Karpas-422 (cell line): ENCODE measurements at regions not wholly inside any gene's neighbourhood (a gene's known extent, or its start where the extent isn't known, plus 50 kb on each side); places are given as distances from the start of the nearest gene placed in this dataset.

Experiments
- DNase-seq: peaks from one replicate; pipeline ENCODE4 v3.0.0-alpha.2; 2015
- H2AFZ ChIP-seq: fragments of 200-600 bp; sonication (generic); 2 replicates; pipeline ENCODE4 v1.6.1; 2014; ENCODE audit warnings: antibody characterized with exemption, low read length, mixed read lengths
- H3K27ac ChIP-seq: fragments of 200-600 bp; sonication (generic); 2 replicates; pipeline ENCODE4 v1.5.1; 2014; ENCODE audit warnings: mild to moderate bottlenecking, low read length, moderate library complexity
- H3K27me3 ChIP-seq: fragments of 200-600 bp; sonication (generic); 2 replicates; pipeline ENCODE4 v1.6.1; 2014; ENCODE audit warnings: low read length, mixed read lengths
- H3K36me3 ChIP-seq: fragments of 200-600 bp; sonication (generic); 2 replicates; pipeline ENCODE4 v1.6.1; 2014; ENCODE audit warnings: low read length, mixed read lengths; ENCODE audit not compliant: insufficient read depth
- H3K4me1 ChIP-seq: fragments of 200-600 bp; sonication (generic); 2 replicates; pipeline ENCODE4 v1.6.1; 2014; ENCODE audit warnings: mild to moderate bottlenecking, low read length, mixed read lengths
- H3K4me2 ChIP-seq: fragments of 200-600 bp; sonication (generic); 2 replicates; pipeline ENCODE4 v1.6.1; 2014; ENCODE audit warnings: low read length, low read depth, mild to moderate bottlenecking; ENCODE audit not compliant: poor library complexity, severe bottlenecking
- H3K4me3 ChIP-seq: fragments of 200-600 bp; sonication (generic); 2 replicates; pipeline ENCODE4 v1.5.1; 2014; ENCODE audit warnings: mild to moderate bottlenecking, antibody characterized with exemption, low read length, mixed read lengths
- H3K79me2 ChIP-seq: fragments of 200-600 bp; sonication (generic); 2 replicates; pipeline ENCODE4 v1.6.1; 2014; ENCODE audit warnings: mild to moderate bottlenecking, low read length, mixed read lengths
- H3K9ac ChIP-seq: fragments of 200-600 bp; sonication (generic); 2 replicates; pipeline ENCODE4 v1.6.0; 2014; ENCODE audit warnings: low read length
- H3K9me2 ChIP-seq: fragments of 200-600 bp; sonication (generic), shearing (Covaris generic); replicated peaks from 2 replicates; pipeline ENCODE4 v1.6.0; 2014; ENCODE audit warnings: mild to moderate bottlenecking, low read length, moderate library complexity; ENCODE audit not compliant: insufficient read depth
- H3K9me3 ChIP-seq: fragments of 300-700, 200-600 bp; sonication (generic); 2 replicates; pipeline ENCODE4 v1.6.1; 2014; ENCODE audit warnings: low read length, mixed read lengths
- H4K20me1 ChIP-seq: fragments of 200-600 bp; sonication (generic); 2 replicates; pipeline ENCODE4 v1.6.1; 2014; ENCODE audit warnings: mild to moderate bottlenecking, antibody characterized with exemption, low read length, low read depth; ENCODE audit not compliant: insufficient read depth

DNA sequence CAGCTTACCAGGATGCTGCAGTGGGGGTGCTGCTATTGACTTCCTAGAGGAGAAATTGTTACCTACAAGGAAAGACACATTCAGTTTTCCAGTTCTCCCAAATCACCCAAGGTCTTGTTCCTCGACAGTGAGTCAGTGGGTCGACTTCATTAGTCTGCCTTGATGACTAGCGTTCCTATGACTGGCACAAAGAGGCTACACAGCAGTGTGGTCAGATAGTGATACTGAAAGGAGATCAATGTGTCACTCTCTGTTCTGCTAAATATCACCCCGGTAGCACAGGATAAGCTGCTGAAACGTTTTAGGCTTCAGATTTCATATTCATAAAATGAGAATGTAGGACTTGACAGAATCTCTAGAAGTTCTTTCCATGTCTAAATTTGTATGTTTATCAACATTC, 357.4 kb downstream of the LMX1A start:
- no peak overlapping the region for H3K9ac ChIP-seq
- no peak overlapping the region for H3K4me2 ChIP-seq
- no peaks in the 10 kb centered on the region for H3K9me3 ChIP-seq
- H3K27ac ChIP-seq, result no peak overlapping the region
- no peaks in the 10 kb centered on the region for H3K79me2 ChIP-seq
- no peaks in the 10 kb centered on the region for H3K36me3 ChIP-seq
- no peaks in the 10 kb centered on the region for H3K4me1 ChIP-seq
- H3K27me3 ChIP-seq, result no peaks in the 10 kb centered on the region
- DNase-seq, result no peak
- no peaks in the 10 kb centered on the region for H3K9me2 ChIP-seq
- no peaks in the 10 kb centered on the region for H4K20me1 ChIP-seq
- no peak overlapping the region for H3K4me3 ChIP-seq
- H2AFZ ChIP-seq, result no peak overlapping the region

DNA sequence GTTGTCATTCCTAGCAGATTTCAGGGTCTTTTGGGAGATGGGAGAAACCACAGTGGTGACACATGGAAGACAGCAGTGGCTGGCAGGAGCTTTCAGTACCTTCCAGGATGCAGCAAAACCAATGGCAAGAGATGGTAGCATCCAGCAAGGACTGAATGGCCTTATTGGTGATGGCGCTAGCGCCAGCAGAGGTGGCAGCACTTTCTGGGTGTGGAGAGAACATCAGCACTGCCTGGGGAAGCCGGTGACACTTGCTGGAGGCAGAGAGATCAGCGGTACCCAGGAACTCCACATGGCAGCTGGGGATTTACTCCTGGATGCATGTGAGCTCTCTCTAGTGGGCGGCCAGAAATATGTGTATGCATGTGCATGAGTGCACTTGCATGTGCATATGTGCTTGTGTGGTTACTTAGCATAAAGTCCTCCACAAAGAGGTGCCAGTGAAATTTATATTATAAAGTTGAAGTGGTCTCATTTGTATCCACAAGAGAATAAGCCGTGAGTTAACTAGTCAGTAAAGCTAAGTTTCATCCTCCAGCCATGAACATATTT, 364.7 kb downstream of the LMX1A start:
- Histone ChIP-seq H3K9ac (no peak overlapping the region), H3K27ac (no peak overlapping the region), H3K4me3 (no peak overlapping the region), H3K4me1 (no peaks in the 10 kb centered on the region), H3K27me3 (no peaks in the 10 kb centered on the region), H4K20me1 (no peaks in the 10 kb centered on the region), H2AFZ (no peak overlapping the region), H3K36me3 (no peaks in the 10 kb centered on the region), H3K9me2 (no peaks in the 10 kb centered on the region), H3K9me3 (no peaks in the 10 kb centered on the region), H3K4me2 (no peak overlapping the region), H3K79me2 (no peaks in the 10 kb centered on the region)
- DNase-seq, result no peak

DNA sequence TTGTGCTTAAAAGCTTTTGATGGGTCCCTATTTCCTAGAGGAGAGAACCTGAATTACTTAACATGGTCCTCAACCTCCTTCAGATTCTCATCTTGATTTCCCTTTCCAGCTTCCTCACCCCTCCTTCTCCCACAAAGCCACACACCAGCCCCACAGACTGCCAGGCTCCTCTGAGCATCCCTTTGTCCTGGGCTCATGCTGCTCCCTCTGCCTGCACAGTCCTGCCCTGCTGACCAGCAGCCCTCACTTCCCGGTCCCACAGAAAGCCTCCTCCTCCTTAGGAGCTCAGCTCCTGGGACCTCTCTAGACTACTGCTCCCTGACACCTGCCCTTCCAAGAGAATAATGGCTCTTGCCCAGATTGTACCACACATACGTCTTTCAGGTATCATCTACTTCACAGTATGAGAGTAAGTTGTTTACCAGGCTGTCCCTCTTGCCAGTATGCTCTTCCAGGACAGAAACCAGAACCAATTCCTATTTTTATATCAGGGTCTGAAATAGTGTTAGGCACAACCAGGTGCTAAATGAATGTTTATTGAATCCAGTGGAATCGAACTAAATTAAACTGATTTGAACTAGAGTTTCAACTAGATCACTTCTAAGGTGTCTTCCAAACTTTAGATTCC, 373.4 kb downstream of the LMX1A start:
- Histone ChIP-seq H4K20me1 (no peaks in the 10 kb centered on the region), H2AFZ (no peak overlapping the region), H3K27me3 (no peaks in the 10 kb centered on the region), H3K36me3 (no peaks in the 10 kb centered on the region), H3K9me3 (no peaks in the 10 kb centered on the region), H3K9ac (no peak overlapping the region), H3K79me2 (no peaks in the 10 kb centered on the region), H3K4me1 (no peaks in the 10 kb centered on the region), H3K27ac (no peak overlapping the region), H3K9me2 (no peaks in the 10 kb centered on the region), H3K4me3 (no peak overlapping the region), H3K4me2 (no peak overlapping the region)
- DNase-seq, result no peak

DNA sequence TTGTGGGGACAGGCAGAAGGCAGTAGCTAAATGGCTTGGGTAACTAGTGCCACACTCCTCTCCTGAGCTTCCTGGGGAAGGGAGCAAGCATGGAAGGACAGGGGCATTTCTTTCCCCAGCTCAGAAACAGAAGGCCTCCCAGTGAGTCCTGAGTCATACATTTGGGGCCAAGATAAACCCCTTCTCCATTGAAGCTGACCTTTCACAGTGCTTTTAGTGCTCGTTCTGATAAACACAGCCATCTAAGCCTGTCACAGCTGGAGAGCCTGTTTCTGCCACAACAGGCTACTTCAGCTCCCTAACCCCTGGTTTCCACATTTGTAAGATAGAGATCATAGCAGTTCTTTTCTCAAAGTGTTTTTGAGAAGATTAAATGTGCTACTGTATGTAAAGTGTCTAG, 374.0 kb downstream of the LMX1A start:
- DNase-seq, result no peak
- Histone ChIP-seq H3K4me1 (no peaks in the 10 kb centered on the region), H3K9me3 (no peaks in the 10 kb centered on the region), H2AFZ (no peak overlapping the region), H3K9ac (no peak overlapping the region), H3K4me3 (no peak overlapping the region), H3K36me3 (no peaks in the 10 kb centered on the region), H3K4me2 (no peak overlapping the region), H4K20me1 (no peaks in the 10 kb centered on the region), H3K79me2 (no peaks in the 10 kb centered on the region), H3K27me3 (no peaks in the 10 kb centered on the region), H3K27ac (no peak overlapping the region), H3K9me2 (no peaks in the 10 kb centered on the region)

DNA sequence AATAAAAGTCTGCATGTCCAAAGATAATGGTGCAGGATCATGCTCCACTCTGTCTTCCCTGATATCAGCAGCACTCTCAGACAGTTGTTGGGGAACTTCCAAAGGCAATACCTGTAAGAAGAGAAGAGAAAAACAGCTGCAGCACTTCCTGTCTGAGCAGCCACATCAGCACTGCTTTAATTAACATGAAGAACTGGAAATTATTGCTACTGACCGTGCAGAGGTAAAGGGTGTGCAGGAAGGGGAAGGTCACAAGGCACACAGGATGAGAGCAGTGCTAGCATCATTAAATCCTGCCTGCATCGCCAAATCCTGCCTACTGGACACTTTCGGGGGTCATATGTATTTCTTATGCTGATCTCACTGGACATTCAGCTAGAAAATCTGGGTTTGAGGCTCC, 379.0 kb downstream of the LMX1A start:
- Histone ChIP-seq H3K4me1 (no peaks in the 10 kb centered on the region), H3K9me2 (no peaks in the 10 kb centered on the region), H3K9me3 (no peaks in the 10 kb centered on the region), H3K79me2 (no peaks in the 10 kb centered on the region), H2AFZ (no peak overlapping the region), H3K27me3 (no peaks in the 10 kb centered on the region), H3K4me3 (no peak overlapping the region), H3K9ac (no peak overlapping the region), H3K4me2 (no peak overlapping the region), H4K20me1 (no peaks in the 10 kb centered on the region), H3K27ac (no peak overlapping the region), H3K36me3 (no peaks in the 10 kb centered on the region)
- no peak for DNase-seq

DNA sequence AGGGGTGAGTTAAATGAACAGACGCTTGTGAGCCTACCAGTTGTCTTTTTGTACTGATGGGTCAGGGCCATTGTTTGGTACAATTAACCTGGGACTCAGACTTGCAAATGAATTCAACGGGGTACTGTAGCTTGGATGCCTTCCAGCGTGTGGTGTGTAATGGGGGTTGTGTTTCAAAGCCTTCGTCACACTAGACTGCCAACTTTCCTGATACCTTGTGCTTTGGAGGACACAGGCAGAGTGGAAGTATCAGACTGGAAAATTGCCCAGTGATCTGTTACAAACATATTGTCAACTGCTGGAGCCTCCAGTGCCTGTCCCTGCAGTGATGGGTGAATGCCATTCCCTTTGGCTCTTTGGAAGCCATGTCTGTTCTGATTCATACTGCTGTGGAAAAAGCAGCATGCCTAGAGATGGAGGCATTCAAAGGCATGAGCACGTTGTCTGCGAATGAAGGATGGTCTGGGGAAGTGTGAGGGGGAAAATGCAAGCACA, 384.5 kb downstream of the LMX1A start:
- H3K9ac ChIP-seq, result no peak overlapping the region
- no peaks in the 10 kb centered on the region for H4K20me1 ChIP-seq
- H2AFZ ChIP-seq, result no peak overlapping the region
- H3K4me1 ChIP-seq, result no peaks in the 10 kb centered on the region
- no peaks in the 10 kb centered on the region for H3K79me2 ChIP-seq
- no peaks in the 10 kb centered on the region for H3K9me2 ChIP-seq
- no peak overlapping the region for H3K4me3 ChIP-seq
- no peaks in the 10 kb centered on the region for H3K27me3 ChIP-seq
- H3K9me3 ChIP-seq, result no peaks in the 10 kb centered on the region
- DNase-seq, result no peak
- H3K27ac ChIP-seq, result no peak overlapping the region
- no peaks in the 10 kb centered on the region for H3K36me3 ChIP-seq
- H3K4me2 ChIP-seq, result no peak overlapping the region

DNA sequence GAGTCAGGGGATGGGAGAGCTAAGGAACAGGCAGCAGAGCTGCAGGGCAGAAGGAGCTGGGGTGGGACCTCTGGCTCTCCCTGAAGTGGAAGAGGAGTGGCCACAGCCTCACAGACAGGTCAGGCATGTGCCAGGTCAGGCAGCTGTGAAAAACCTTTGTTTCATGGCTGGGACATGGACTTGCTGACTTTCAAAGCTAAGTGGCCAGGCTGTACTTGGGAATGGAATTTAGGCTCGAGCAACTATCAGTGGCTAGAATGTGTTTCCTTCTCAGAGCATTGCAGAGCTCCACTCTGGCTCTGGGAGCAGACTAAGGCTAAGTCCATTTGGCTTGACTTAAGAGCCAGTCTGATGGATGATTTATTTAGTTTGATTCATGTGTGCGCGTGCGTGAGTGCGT, 385.1 kb downstream of the LMX1A start:
- no peaks in the 10 kb centered on the region for H3K9me3 ChIP-seq
- H4K20me1 ChIP-seq, result no peaks in the 10 kb centered on the region
- H3K9me2 ChIP-seq, result no peaks in the 10 kb centered on the region
- H3K27ac ChIP-seq, result no peak overlapping the region
- H3K4me2 ChIP-seq, result no peak overlapping the region
- no peak for DNase-seq
- no peak overlapping the region for H3K9ac ChIP-seq
- no peaks in the 10 kb centered on the region for H3K79me2 ChIP-seq
- H3K4me1 ChIP-seq, result no peaks in the 10 kb centered on the region
- no peak overlapping the region for H2AFZ ChIP-seq
- no peaks in the 10 kb centered on the region for H3K36me3 ChIP-seq
- H3K27me3 ChIP-seq, result no peaks in the 10 kb centered on the region
- no peak overlapping the region for H3K4me3 ChIP-seq

DNA sequence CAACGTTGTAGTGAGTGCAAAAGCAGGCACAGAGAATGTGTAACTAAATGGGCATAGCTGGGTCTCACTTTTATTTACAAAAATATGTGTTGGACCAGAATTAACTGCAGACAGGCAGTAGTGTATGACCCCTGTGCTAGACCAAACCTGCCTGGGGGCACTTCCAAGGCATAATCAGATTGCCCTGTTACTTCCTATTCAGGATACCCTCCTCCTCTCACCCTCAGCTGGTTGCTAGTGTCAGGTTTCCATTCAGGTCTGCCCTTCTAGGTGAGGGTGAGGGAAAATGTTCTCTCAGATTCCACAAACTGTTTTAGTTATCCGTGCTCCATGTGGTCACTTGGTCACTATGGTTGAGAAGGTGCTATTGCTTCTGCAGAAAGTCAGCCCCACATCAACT, 387.3 kb downstream of the LMX1A start:
- no peak overlapping the region for H2AFZ ChIP-seq
- no peaks in the 10 kb centered on the region for H3K9me3 ChIP-seq
- no peaks in the 10 kb centered on the region for H3K79me2 ChIP-seq
- H3K4me1 ChIP-seq, result no peaks in the 10 kb centered on the region
- H3K4me3 ChIP-seq, result no peak overlapping the region
- H3K27ac ChIP-seq, result no peak overlapping the region
- no peak for DNase-seq
- no peaks in the 10 kb centered on the region for H3K9me2 ChIP-seq
- no peaks in the 10 kb centered on the region for H3K36me3 ChIP-seq
- H3K27me3 ChIP-seq, result no peaks in the 10 kb centered on the region
- H3K4me2 ChIP-seq, result no peak overlapping the region
- no peaks in the 10 kb centered on the region for H4K20me1 ChIP-seq
- H3K9ac ChIP-seq, result no peak overlapping the region
